CD14-positive monocyte (primary cell): ENCODE measurements at regions not wholly inside any gene's neighbourhood (a gene's known extent, or its start where the extent isn't known, plus 50 kb on each side); places are given as distances from the start of the nearest gene placed in this dataset.

Source experiments
- DNase-seq, 3 donors: peaks; one replicate each; pipeline ENCODE4 v3.0.0-alpha.2; 2011 to 2022
- H2AFZ ChIP-seq: 2 replicates; pipeline ENCODE4 v1.6.0; 2012; ENCODE audit warnings: mild to moderate bottlenecking, low read depth, low read length, inconsistent platforms; ENCODE audit not compliant: insufficient read depth, poor library complexity, severe bottlenecking
- H3K27ac ChIP-seq, 2 donors: 1 replicate in 1 of 2; 2 replicates in 1 of 2; pipeline ENCODE4 v1.5.1; 2012 to 2013; ENCODE audit warnings: low read length in 2 of 2, control low read depth in 1 of 2, inconsistent platforms in 1 of 2, low read depth in 1 of 2, mild to moderate bottlenecking in 1 of 2
- H3K27me3 ChIP-seq, 2 donors: one replicate each; pipeline versions ENCODE4 v1.6.0 to v1.6.1; 2011 to 2013; ENCODE audit warnings: low read length in 2 of 2; ENCODE audit not compliant: control insufficient read depth in 2 of 2, insufficient read depth in 2 of 2
- H3K36me3 ChIP-seq, 2 donors: replicated peaks in 1 of 2; 1 replicate in 1 of 2; 2 replicates in 1 of 2; pipeline versions ENCODE4 v1.5.1 to v1.6.1; 2012 to 2013; ENCODE audit warnings: low read length in 2 of 2, control low read depth in 1 of 2, inconsistent platforms in 1 of 2, mild to moderate bottlenecking in 1 of 2; ENCODE audit not compliant: insufficient read depth in 2 of 2, control insufficient read depth in 1 of 2
- H3K4me1 ChIP-seq, 2 donors: 1 replicate in 1 of 2; 2 replicates in 1 of 2; pipeline versions ENCODE4 v1.5.1 to v1.6.1; 2012 to 2013; ENCODE audit warnings: low read length in 2 of 2, control low read depth in 1 of 2, inconsistent platforms in 1 of 2, mild to moderate bottlenecking in 1 of 2, moderate library complexity in 1 of 2; ENCODE audit not compliant: insufficient read depth in 2 of 2, control insufficient read depth in 1 of 2
- H3K4me2 ChIP-seq: replicated peaks from 2 replicates; pipeline ENCODE3; 2012; ENCODE audit warnings: low read length, moderate library complexity, mild to moderate bottlenecking; ENCODE audit not compliant: poor library complexity, severe bottlenecking; ENCODE audit errors: extremely low read depth
- H3K4me3 ChIP-seq, 3 experiments: fragments of 200-600 bp in 1 of 3; sonication (generic) in 1 of 3; replicated peaks in 1 of 3; 1 replicate in 2 of 3; 2 replicates in 1 of 3; pipeline ENCODE4 v1.5.1; 2011 to 2013; ENCODE audit warnings: low read length in 3 of 3, mild to moderate bottlenecking in 3 of 3, control low read depth in 2 of 3, low read depth in 2 of 3, inconsistent platforms in 1 of 3, moderate library complexity in 1 of 3
- H3K79me2 ChIP-seq: 2 replicates; pipeline ENCODE4 v1.6.0; 2012; ENCODE audit warnings: mild to moderate bottlenecking, control low read depth, inconsistent platforms, low read length, moderate library complexity; ENCODE audit not compliant: insufficient read depth
- H3K9ac ChIP-seq: 2 replicates; pipeline ENCODE4 v1.6.0; 2017; ENCODE audit warnings: low read length, mild to moderate bottlenecking; ENCODE audit not compliant: insufficient read depth, poor library complexity, severe bottlenecking
- H3K9me3 ChIP-seq, 2 donors: replicated peaks in 1 of 2; 1 replicate in 1 of 2; 2 replicates in 1 of 2; pipeline versions ENCODE4 v1.5.1 to v1.6.1; 2012 to 2013; ENCODE audit warnings: low read length in 2 of 2, control low read depth in 1 of 2; ENCODE audit not compliant: control insufficient read depth in 1 of 2, insufficient read depth in 1 of 2
- H4K20me1 ChIP-seq: 2 replicates; pipeline ENCODE4 v1.6.0; 2012; ENCODE audit warnings: mild to moderate bottlenecking, low read length, control low read depth, moderate library complexity; ENCODE audit not compliant: insufficient read depth
- H3K27ac Mint-ChIP-seq, 7 donors: one replicate each; pipeline ENCODE4 v1.8.0; 2020; ENCODE audit warnings: mild to moderate bottlenecking in 7 of 7, mixed read lengths in 7 of 7, moderate library complexity in 6 of 7, inconsistent platforms in 2 of 7
- H3K27me3 Mint-ChIP-seq, 3 donors: one replicate each; pipeline ENCODE4 v1.8.0; 2021 to 2022; ENCODE audit warnings: low read depth in 3 of 3, mild to moderate bottlenecking in 3 of 3, mixed read lengths in 3 of 3, moderate library complexity in 3 of 3, inconsistent platforms in 1 of 3
- H3K36me3 Mint-ChIP-seq, 2 donors: one replicate each; pipeline ENCODE4 v1.8.0; 2020; ENCODE audit warnings: mixed read lengths in 2 of 2, inconsistent platforms in 1 of 2, mild to moderate bottlenecking in 1 of 2
- H3K4me1 Mint-ChIP-seq: one replicate; pipeline ENCODE4 v1.8.0; 2020; ENCODE audit warnings: mild to moderate bottlenecking, mixed read lengths
- H3K4me3 Mint-ChIP-seq, 2 donors: one replicate each; pipeline ENCODE4 v1.8.0; 2020; ENCODE audit warnings: mild to moderate bottlenecking in 2 of 2, mixed read lengths in 2 of 2, moderate library complexity in 1 of 2
- H3K9me3 Mint-ChIP-seq, 7 donors: one replicate each; pipeline ENCODE4 v1.8.0; 2020 to 2022; ENCODE audit warnings: mixed read lengths in 7 of 7, mild to moderate bottlenecking in 6 of 7, moderate library complexity in 6 of 7, inconsistent platforms in 2 of 7
- WGBS: methylation state at CpG from one replicate; pipeline ENCODE4 v1.1.5; 2013; ENCODE audit warnings: missing lambda C conversion rate; ENCODE audit not compliant: insufficient coverage; 5-methylcytosine and 5-hydroxymethylcytosine counted together
- intact Hi-C, 2 donors: fragments of 100-400 bp; cut with micrococcal nuclease; formaldehyde crosslinking; loops; one replicate each; pipeline versions ENCODE4 v1.15.0 to v1.15.1; 2023
- TF ChIP-seq, protein P1 (sequence below): fragments of 200-600 bp; IDR thresholded peaks from one replicate; pipeline ENCODE4 v1.8.0; 2022; ENCODE audit warnings: antibody characterized with exemption, mild to moderate bottlenecking

DNA sequence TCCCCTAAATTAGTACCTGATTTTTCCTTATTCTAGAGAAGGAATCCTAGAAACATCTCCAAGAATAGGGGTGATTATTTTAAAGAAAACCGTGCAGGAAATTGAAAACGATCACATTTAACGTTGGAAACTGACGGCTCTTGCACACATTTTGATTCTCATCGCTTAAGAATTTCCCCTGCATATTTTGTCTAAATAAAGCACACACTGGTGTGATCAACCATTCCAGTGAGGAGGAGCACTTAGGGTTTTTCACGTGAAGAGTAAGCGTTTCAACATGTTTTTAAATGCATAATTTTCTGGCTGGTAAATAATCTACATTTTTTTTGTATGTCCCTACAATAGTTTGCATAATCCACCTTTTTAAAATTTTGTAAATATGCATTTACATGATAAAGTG lies 229.7 kb upstream of the PFKP start:
- Mint-ChIP-seq H3K4me1 (no peaks in the 10 kb centered on the region), H3K27ac (no peak overlapping the region), H3K27me3 (peaks cover 0 to 6% (median 2%) of the 10 kb centered on the region in 3 donors), H3K4me3 (no peak overlapping the region), H3K9me3 (no peaks in the 10 kb centered on the region), H3K36me3 (no peaks in the 10 kb centered on the region)
- no peak for DNase-seq
- Histone ChIP-seq H3K79me2 (no peaks in the 10 kb centered on the region), H3K4me3 (no peak overlapping the region), H3K36me3 (no peaks in the 10 kb centered on the region), H4K20me1 (no peaks in the 10 kb centered on the region), H3K9me3 (no peaks in the 10 kb centered on the region), H2AFZ (no peak overlapping the region), H3K27ac (no peak overlapping the region), H3K4me2 (no peak overlapping the region), H3K27me3 (no peaks in the 10 kb centered on the region), H3K9ac (no peak overlapping the region), H3K4me1 (no peaks in the 10 kb centered on the region)
- intact Hi-C loops = loop anchor here in 1 of 2 donors (2.0 kb wide), 1 partner anchor 207 kb away; no protein-coding TSS in a partner anchor
- TF ChIP-seq, protein P1, sequence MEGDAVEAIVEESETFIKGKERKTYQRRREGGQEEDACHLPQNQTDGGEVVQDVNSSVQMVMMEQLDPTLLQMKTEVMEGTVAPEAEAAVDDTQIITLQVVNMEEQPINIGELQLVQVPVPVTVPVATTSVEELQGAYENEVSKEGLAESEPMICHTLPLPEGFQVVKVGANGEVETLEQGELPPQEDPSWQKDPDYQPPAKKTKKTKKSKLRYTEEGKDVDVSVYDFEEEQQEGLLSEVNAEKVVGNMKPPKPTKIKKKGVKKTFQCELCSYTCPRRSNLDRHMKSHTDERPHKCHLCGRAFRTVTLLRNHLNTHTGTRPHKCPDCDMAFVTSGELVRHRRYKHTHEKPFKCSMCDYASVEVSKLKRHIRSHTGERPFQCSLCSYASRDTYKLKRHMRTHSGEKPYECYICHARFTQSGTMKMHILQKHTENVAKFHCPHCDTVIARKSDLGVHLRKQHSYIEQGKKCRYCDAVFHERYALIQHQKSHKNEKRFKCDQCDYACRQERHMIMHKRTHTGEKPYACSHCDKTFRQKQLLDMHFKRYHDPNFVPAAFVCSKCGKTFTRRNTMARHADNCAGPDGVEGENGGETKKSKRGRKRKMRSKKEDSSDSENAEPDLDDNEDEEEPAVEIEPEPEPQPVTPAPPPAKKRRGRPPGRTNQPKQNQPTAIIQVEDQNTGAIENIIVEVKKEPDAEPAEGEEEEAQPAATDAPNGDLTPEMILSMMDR = no peak
- WGBS = no CpG with 5 or more reads among the region's 7 CpGs

DNA sequence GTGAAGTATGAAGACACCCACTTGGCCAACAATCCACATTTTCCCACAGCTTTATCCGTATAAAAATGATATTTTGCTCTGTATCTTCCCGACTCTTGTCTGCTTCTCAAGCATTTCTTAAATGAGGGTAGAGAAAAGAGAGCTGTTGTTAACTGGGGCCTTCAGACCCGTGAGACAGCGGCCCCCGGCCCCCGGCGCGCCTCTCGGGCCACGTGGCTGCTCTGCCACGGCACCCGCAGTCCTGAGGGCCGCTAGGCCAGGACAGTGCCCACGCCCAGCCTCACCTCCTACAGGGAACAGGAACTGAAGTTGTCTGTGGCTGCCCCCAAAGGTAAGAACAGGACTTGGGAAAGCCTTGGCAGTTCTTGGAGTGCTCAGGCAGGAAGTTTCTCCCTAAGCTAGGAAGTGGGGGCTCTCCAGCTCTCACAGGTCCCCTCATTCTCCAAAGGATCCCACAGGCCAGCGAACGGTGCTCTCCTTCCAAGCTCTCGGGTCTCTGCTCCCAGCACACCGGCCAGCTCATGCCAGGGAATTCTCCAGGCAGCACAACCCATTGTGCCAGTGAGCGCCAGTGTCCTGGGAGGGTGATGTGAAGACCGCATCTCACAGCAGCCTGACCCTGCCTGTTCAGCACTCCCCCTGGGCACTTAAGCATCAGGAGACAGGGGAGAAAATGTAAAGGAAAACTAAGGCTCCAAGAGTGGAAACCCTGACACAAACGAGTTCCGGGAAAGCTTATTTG lies 230.3 kb upstream of the PFKP start:
- no peak overlapping the region for H3K4me3 ChIP-seq
- H3K4me2 ChIP-seq = no peak overlapping the region
- H3K36me3 ChIP-seq = no peaks in the 10 kb centered on the region
- H3K36me3 Mint-ChIP-seq = no peaks in the 10 kb centered on the region
- peaks cover 0 to 4% (median 2%) of the 10 kb centered on the region in 3 donors for H3K27me3 Mint-ChIP-seq
- no peaks in the 10 kb centered on the region for H3K4me1 ChIP-seq
- no peak overlapping the region for H2AFZ ChIP-seq
- TF ChIP-seq, protein P1 = no peak
- H4K20me1 ChIP-seq = no peaks in the 10 kb centered on the region
- no peaks in the 10 kb centered on the region for H3K79me2 ChIP-seq
- no peaks in the 10 kb centered on the region for H3K9me3 Mint-ChIP-seq
- H3K9me3 ChIP-seq = no peaks in the 10 kb centered on the region
- 94% methylated on average over 4 of the region's 22 CpGs for WGBS
- no peak overlapping the region for H3K27ac Mint-ChIP-seq
- H3K4me1 Mint-ChIP-seq = no peaks in the 10 kb centered on the region
- no peak for DNase-seq
- no peak overlapping the region for H3K9ac ChIP-seq
- H3K4me3 Mint-ChIP-seq = no peak overlapping the region
- intact Hi-C loops = no loop called here
- no peak overlapping the region for H3K27ac ChIP-seq
- H3K27me3 ChIP-seq = no peaks in the 10 kb centered on the region
